Ammon's horn (tissue), 1 donor: ENCODE measurements at regions not wholly inside any gene's neighbourhood (a gene's known extent, or its start where the extent isn't known, plus 50 kb on each side); places are given as distances from the start of the nearest gene placed in this dataset.
"Not testable (repeated sequence)": the region's sequence is repeated elsewhere in the genome, so short reads cannot be mapped to it uniquely, and the experiment has no call there.

Source experiments
- DNase-seq: peaks from one replicate; pipeline ENCODE4 v3.0.0-alpha.2; 2016; ENCODE audit warnings: low spot score

GRCh38 chr11:91158297-91158696 is 935.4 kb upstream of the CHORDC1 start:
- no peak for DNase-seq

DNA sequence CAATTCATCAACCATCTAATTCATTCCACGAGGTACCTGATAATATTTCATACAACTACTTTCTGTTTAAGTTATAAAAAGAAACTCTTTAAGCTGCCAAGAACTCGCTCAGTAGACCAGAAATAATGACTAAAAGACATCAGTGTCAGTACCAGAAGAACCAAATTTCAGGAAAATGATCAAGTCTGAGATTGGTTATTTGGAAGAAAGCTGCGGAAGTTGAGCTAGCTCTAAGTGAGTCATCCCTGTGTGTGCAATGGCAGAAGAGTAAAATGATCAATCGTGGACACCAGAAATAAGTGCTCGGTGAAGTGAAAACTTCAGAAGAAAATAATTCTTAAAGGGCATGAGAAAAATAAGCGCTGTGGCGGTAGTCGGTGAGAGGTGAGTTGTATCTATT is 933.2 kb upstream of the CHORDC1 start:
- DNase-seq: no peak

DNA sequence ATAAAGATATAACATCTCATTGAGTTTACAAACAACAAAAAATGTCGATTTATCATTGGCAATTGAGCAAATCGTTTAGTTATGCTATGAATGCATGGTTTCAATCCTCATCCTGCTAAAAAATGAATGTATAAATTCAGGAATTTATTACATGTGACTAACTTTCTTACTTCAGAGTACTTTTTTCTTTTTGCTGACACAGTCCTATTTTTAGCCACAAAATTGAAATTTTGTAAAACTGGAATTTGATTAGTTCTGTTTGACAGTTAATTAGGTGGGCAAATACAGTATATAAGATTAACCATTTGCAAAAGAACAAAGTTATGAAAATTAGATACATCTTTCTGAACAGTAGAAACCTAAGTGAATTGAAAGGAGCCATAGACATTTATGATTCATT is 925.0 kb upstream of the CHORDC1 start:
- no peak for DNase-seq

GRCh38 chr11:91141655-91142054 is 918.8 kb upstream of the CHORDC1 start:
- DNase-seq: no peak

GRCh38 chr11:91136631-91137030 is 913.8 kb upstream of the CHORDC1 start:
- no peak for DNase-seq

DNA sequence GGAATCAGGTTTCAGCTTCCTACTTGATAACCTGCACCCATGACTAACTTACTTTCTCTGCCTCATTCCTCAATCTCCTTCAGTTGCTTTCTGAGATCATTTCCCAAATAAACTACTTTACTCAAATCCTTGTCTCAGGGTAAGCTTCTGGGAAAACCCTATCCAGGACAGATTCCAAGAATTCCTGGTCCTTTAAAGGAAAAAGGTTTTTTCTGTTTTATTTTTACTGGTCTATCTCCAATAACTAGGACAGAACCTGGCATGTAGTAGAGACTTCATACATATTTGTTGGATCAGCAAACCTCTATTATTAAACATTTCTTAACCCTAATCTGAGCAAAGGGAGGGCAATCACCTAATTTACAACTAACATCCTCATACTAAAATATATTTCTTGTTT is 910.5 kb upstream of the CHORDC1 start:
- DNase-seq: no peak

GRCh38 chr11:91129596-91129995 is 906.7 kb upstream of the CHORDC1 start:
- DNase-seq: no peak

DNA sequence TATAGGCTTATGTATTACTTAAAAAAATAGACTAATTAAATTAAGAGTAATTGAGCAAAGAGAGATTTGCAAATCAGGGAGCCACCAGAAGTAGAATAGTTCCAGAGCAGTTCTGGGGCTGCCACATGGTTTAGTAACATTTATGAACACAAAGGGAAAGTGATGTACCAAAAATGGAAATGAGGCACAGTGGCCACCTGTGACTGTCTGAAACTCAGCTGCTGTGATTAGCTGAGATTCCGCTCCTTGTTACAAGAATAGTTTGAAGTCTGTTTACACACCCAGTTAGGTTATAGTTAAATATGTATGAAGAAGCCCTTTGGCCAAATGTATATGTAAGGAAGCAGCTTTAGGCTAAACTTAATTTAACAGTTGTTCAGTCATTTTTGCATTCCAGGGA is 901.5 kb upstream of the CHORDC1 start:
- DNase-seq: peak; percentile 21

DNA sequence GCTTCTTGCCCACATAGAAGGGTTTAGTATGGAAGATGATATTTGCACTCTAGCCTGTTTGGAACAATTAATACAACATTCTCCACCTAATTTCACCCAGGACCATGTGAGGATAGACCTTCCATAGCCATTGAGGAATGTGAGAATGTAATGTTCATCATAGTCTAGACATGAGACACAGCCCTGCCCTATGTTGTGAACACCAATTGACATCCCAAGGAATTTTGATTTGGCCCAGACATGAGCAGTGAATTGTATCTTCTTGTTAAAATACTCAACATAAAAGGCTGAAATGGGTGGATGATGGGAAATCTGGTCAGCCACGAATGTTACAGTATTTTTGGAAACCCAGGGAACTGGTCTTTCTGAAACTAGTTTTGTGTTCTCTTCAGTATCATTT is 892.3 kb upstream of the CHORDC1 start:
- DNase-seq: no peak

- no peak for DNase-seq
Observed at GRCh38 chr11:91104237-91104636, 881.4 kb upstream of the CHORDC1 start.

GRCh38 chr11:91100427-91100826 is 877.6 kb upstream of the CHORDC1 start:
- DNase-seq: no peak

DNA sequence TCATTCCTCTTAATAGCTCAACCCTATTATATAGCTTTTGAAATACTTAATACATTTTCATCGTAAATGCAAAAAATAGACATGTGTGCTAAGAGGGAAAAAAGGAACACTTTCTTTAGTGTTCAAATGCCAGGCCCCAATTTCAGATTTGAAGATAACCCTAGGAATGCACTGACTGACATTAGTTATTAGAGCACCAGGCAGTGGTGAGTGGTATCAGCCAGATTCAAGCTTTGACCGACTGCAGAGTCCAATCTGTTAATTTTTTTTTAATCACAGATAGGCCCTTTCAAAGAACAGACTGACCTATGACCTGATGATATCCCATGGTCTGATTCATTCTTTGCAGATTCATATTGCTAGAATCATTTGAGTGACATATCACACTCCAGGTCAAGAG is 874.2 kb upstream of the CHORDC1 start:
- DNase-seq: no peak

GRCh38 chr11:91093141-91093540 is 870.3 kb upstream of the CHORDC1 start:
- DNase-seq: no peak

- DNase-seq: no peak
Observed at GRCh38 chr11:91091563-91091962, 868.7 kb upstream of the CHORDC1 start.

DNA sequence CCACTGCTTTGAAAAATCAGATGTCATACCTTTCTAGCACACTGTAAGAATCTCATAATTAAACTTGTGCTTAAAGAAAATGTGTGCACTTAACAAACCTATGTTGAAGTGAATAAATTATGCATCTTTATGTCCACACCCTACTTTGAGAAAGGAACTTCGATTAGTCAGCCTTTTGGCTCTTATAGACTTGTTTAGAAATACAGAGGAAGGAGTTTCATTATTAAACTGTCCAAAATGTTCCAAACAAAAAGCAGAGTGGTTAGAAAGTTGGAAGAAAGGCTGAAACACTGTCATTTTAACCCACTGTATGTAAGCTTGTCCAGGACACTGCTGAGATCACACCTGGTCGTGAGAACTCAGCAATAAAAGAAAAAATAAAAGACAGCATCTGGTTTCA is 863.2 kb upstream of the CHORDC1 start:
- DNase-seq: no peak

GRCh38 chr11:91082255-91082654 is 859.4 kb upstream of the CHORDC1 start:
- no peak for DNase-seq

- DNase-seq: no peak
Observed at GRCh38 chr11:91081440-91082043, 858.7 kb upstream of the CHORDC1 start.

GRCh38 chr11:91078221-91078620 is 855.4 kb upstream of the CHORDC1 start:
- DNase-seq: no peak

GRCh38 chr11:91075032-91075695 is 852.3 kb upstream of the CHORDC1 start:
- no peak for DNase-seq

DNA sequence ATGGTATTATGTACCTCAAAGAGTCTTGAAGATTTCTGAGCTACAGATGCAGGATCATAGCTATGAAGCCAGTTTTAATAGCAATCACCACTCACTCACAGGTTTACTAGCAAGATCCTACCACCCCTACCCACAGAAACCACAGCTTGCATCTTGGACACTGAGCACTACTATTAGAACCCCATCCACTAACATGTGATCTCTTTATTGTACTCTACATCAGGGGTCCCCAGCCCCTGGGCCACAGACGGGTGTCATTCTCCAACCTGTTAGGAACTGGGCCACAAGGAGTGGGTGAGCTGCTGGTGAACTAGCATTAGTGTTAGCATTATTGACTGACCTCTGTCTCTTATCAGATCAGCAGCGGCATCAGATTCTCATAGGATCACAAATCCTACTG is 844.8 kb upstream of the CHORDC1 start:
- DNase-seq: no peak

- DNase-seq: no peak
Observed at GRCh38 chr11:91066456-91067047, 843.7 kb upstream of the CHORDC1 start.

- not testable (repeated sequence) for DNase-seq
Observed at GRCh38 chr11:91063399-91063798, 840.5 kb upstream of the CHORDC1 start.

DNA sequence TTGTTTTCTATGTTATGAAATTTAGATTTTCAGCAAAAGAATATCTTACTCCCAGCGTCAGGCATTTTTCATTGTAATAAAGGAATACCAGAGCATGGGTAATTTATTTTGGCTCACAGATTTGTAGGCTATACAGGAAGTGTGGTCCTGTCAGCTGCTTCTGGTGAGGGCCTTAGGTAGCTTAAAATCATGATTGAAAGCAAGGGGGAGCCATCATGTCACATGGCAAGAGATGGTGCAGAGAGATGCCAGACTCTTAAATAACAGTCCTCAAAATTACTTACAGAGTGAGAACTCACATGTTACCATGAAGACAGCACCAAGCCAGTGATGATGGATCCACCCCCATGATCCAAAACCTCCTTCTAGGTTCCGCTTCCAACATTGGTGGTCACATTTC is 825.0 kb upstream of the CHORDC1 start:
- DNase-seq: no peak

DNA sequence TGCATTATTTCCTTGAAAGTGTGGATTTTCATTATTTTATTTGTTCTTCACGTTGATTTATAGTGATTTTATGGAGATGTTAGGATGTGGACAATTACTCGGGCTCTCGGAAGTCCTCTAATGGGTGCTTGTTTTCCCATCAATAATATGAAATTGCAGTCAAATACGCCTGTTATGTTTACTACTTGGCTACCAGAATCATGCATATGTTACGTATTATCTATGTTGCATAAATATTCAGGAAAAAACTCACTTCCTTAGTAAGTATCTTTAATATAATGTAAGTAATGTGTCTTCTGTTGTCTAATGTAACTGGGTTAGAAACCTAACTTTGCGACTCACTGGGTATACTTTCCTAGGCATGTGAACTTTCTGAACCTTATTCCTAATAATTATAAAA is 823.4 kb upstream of the CHORDC1 start:
- DNase-seq: no peak
